ENCODE measurements at regions not wholly inside any gene's neighbourhood (a gene's known extent, or its start where the extent isn't known, plus 50 kb on each side); places are given as distances from the start of the nearest gene placed in this dataset.

- TF ChIP-seq ZNF398 (tag by site-specific recombination; IDR thresholded peaks at IDR 0.05) (peak; percentile 91), ZNF513 (tag by site-specific recombination; IDR thresholded peaks at IDR 0.05) (peak; percentile 17; the same call in 1 of the 2 replicates), ZNF274 (IDR thresholded peaks at IDR 0.05; ENCODE audit: low read length) (no peak), ZNF274 (tag by site-specific recombination; IDR thresholded peaks at IDR 0.05; ENCODE audit: borderline replicate concordance) (no peak), ZNF514 (tag by site-specific recombination; IDR thresholded peaks at IDR 0.05) (no peak), REPIN1 (tag by site-specific recombination; IDR thresholded peaks at IDR 0.05; ENCODE audit: low read depth) (no peak), ZNF37A (tag by site-specific recombination; IDR thresholded peaks at IDR 0.05) (no peak), ZNF76 (tag by site-specific recombination; IDR thresholded peaks at IDR 0.05; ENCODE audit: borderline replicate concordance, low read depth) (peak; percentile 73), FEZF1 (tag by site-specific recombination; IDR thresholded peaks at IDR 0.05) (peak; percentile 78), ZNF580 (tag by site-specific recombination; IDR thresholded peaks at IDR 0.05) (peak; percentile 60; the same call in 1 of the 2 replicates), ZNF19 (tag by site-specific recombination; IDR thresholded peaks at IDR 0.05; ENCODE audit: low read depth) (no peak), ZNF600 (tag by site-specific recombination; IDR thresholded peaks at IDR 0.05) (no peak), ZNF239 (tag by site-specific recombination; IDR thresholded peaks at IDR 0.05) (no peak), SCRT2 (tag by site-specific recombination; IDR thresholded peaks at IDR 0.05) (no peak), ZNF24 (tag by site-specific recombination; IDR thresholded peaks at IDR 0.05) (peak; percentile 72), ZNF626 (tag by site-specific recombination; IDR thresholded peaks at IDR 0.05) (no peak), ZNF518A (tag by site-specific recombination; conservative IDR thresholded peaks at IDR 0.05; ENCODE audit: low read depth) (0 out of 2 replicates have a peak, but pooled peaks have one; percentile 38), ZNF148 (tag by site-specific recombination; IDR thresholded peaks at IDR 0.05; ENCODE audit: borderline replicate concordance) (no peak), ZNF629 (tag by site-specific recombination; IDR thresholded peaks at IDR 0.05) (peak; percentile 83), SP7 (tag by site-specific recombination; IDR thresholded peaks at IDR 0.05) (peak; percentile 79), GFI1B (tag by site-specific recombination; IDR thresholded peaks at IDR 0.05) (peak; percentile 67; the same call in 1 of the 2 replicates), ZNF664 (tag by site-specific recombination; IDR thresholded peaks at IDR 0.05) (peak; percentile 55; the same call in 1 of the 2 replicates), AEBP2 (tag by site-specific recombination; IDR thresholded peaks at IDR 0.05; ENCODE audit: borderline replicate concordance) (no peak), ZXDB (tag by site-specific recombination; IDR thresholded peaks at IDR 0.05) (no peak; the same call in 1 of the 2 replicates), ZNF623 (tag by site-specific recombination; IDR thresholded peaks at IDR 0.05) (no peak; the same call in 1 of the 2 replicates), ZNF501 (tag by site-specific recombination; IDR thresholded peaks at IDR 0.05) (no peak), ZFP69B (tag by site-specific recombination; IDR thresholded peaks at IDR 0.05) (peak; percentile 79)
Measured at GRCh38 chr10:100653957-100654781, 91.2 kb upstream of the PAX2 start (continued).

Measured in HEK293 (cell line).